ENCODE measurements at regions not wholly inside any gene's neighbourhood (a gene's known extent, or its start where the extent isn't known, plus 50 kb on each side); places are given as distances from the start of the nearest gene placed in this dataset.
A peak's percentile ranks its signal among the peaks of the same experiment; 100 is the strongest.

GRCh38 chr3:103787164-103787871 is 1352.5 kb downstream of the ZPLD1 start:
- no peaks in the 10 kb centered on the region for H3K36me3 ChIP-seq (ENCODE audit: control insufficient read depth in 4 of 4, insufficient read depth in 4 of 4, low read length in 4 of 4)
- DNase-seq (peak in 1 of 3 donors; percentile 1), ATAC-seq (ENCODE audit: insufficient read depth, low FRiP score) (no peak)
- no peaks in the 10 kb centered on the region for H3K4me1 ChIP-seq (ENCODE audit: control insufficient read depth in 5 of 5, insufficient read depth in 5 of 5, low read length in 5 of 5)
- H3K9ac ChIP-seq (ENCODE audit: insufficient read depth in 1 of 2, low read length in 2 of 2): no peak overlapping the region
- H3K4me3 ChIP-seq: no peak overlapping the region
- H3K27ac ChIP-seq (ENCODE audit: low read depth in 1 of 2, low read length in 1 of 2): no peak overlapping the region
- H3K27me3 ChIP-seq (ENCODE audit: control insufficient read depth in 3 of 3, insufficient read depth in 3 of 3, low read length in 2 of 3): no peaks in the 10 kb centered on the region
- TF ChIP-seq CTCF (IDR thresholded peaks at IDR 0.05; ENCODE audit: control extremely low read depth, extremely low read depth): no peak
- WGBS, 2 donors: 74 to 80% methylated on average over 3 of the region's 3 CpGs
- no peaks in the 10 kb centered on the region for H3K9me3 ChIP-seq (ENCODE audit: control insufficient read depth in 4 of 4, insufficient read depth in 3 of 4, low read length in 3 of 4)

GRCh38 chr3:103787879-103788278 is 1353.1 kb downstream of the ZPLD1 start:
- ATAC-seq (ENCODE audit: insufficient read depth, low FRiP score): no peak
- no peak for DNase-seq
- WGBS, 2 donors: 77 to 88% methylated on average over 2 of the region's 2 CpGs
- H3K27ac ChIP-seq (ENCODE audit: low read depth in 1 of 2, low read length in 1 of 2): no peak overlapping the region
- H3K36me3 ChIP-seq (ENCODE audit: control insufficient read depth in 4 of 4, insufficient read depth in 4 of 4, low read length in 4 of 4): no peaks in the 10 kb centered on the region
- no peaks in the 10 kb centered on the region for H3K27me3 ChIP-seq (ENCODE audit: control insufficient read depth in 3 of 3, insufficient read depth in 3 of 3, low read length in 2 of 3)
- no peaks in the 10 kb centered on the region for H3K9me3 ChIP-seq (ENCODE audit: control insufficient read depth in 4 of 4, insufficient read depth in 3 of 4, low read length in 3 of 4)
- no peak overlapping the region for H3K9ac ChIP-seq (ENCODE audit: insufficient read depth in 1 of 2, low read length in 2 of 2)
- TF ChIP-seq CTCF (IDR thresholded peaks at IDR 0.05; ENCODE audit: control extremely low read depth, extremely low read depth): no peak
- H3K4me3 ChIP-seq: no peak overlapping the region
- H3K4me1 ChIP-seq (ENCODE audit: control insufficient read depth in 5 of 5, insufficient read depth in 5 of 5, low read length in 5 of 5): no peaks in the 10 kb centered on the region

- TF ChIP-seq CTCF (IDR thresholded peaks at IDR 0.05; ENCODE audit: control extremely low read depth, extremely low read depth): no peak
- no peak overlapping the region for H3K4me3 ChIP-seq
- no peaks in the 10 kb centered on the region for H3K9me3 ChIP-seq (ENCODE audit: control insufficient read depth in 4 of 4, insufficient read depth in 3 of 4, low read length in 3 of 4)
- no peak overlapping the region for H3K27ac ChIP-seq (ENCODE audit: low read depth in 1 of 2, low read length in 1 of 2)
- WGBS, 2 donors: 71 to 82% methylated on average over 1 of the region's 1 CpG
- ATAC-seq (ENCODE audit: insufficient read depth, low FRiP score) (no peak), DNase-seq (no peak)
- no peak overlapping the region for H3K9ac ChIP-seq (ENCODE audit: insufficient read depth in 1 of 2, low read length in 2 of 2)
- no peaks in the 10 kb centered on the region for H3K36me3 ChIP-seq (ENCODE audit: control insufficient read depth in 4 of 4, insufficient read depth in 4 of 4, low read length in 4 of 4)
- no peaks in the 10 kb centered on the region for H3K4me1 ChIP-seq (ENCODE audit: control insufficient read depth in 5 of 5, insufficient read depth in 5 of 5, low read length in 5 of 5)
- no peaks in the 10 kb centered on the region for H3K27me3 ChIP-seq (ENCODE audit: control insufficient read depth in 3 of 3, insufficient read depth in 3 of 3, low read length in 2 of 3)
Measured at GRCh38 chr3:103791786-103792515, 1357.1 kb downstream of the ZPLD1 start.

Data from lung (tissue), 11 donors.